SW480 (cell line): ENCODE measurements at regions not wholly inside any gene's neighbourhood (a gene's known extent, or its start where the extent isn't known, plus 50 kb on each side); places are given as distances from the start of the nearest gene placed in this dataset.
A peak's percentile ranks its signal among the peaks of the same experiment; 100 is the strongest.

Source experiments
- DNase-seq: peaks from one replicate; pipeline ENCODE4 v3.0.0-alpha.2; 2016; ENCODE audit warnings: low spot score

DNA sequence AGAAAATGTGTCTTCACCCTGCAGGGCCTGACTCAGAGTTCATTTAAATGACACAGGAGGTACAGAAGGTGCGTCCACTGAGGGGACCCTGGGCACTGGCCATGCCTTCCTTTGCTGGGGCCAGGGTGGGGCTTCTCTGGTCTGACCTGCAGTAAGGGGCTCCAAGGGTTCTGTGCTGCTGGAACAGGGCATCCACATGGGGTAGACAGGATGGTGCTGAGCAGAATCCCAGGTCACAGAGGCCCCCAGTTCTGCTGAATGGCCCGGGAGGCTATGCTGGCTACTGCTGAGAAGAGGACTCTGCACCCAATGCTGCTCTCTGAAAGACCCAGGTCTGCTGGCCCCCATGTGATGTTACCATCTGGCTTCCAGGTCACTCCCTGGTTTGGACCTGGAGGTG, 150.4 kb upstream of the GGTLC1 start:
- no peak for DNase-seq

DNA sequence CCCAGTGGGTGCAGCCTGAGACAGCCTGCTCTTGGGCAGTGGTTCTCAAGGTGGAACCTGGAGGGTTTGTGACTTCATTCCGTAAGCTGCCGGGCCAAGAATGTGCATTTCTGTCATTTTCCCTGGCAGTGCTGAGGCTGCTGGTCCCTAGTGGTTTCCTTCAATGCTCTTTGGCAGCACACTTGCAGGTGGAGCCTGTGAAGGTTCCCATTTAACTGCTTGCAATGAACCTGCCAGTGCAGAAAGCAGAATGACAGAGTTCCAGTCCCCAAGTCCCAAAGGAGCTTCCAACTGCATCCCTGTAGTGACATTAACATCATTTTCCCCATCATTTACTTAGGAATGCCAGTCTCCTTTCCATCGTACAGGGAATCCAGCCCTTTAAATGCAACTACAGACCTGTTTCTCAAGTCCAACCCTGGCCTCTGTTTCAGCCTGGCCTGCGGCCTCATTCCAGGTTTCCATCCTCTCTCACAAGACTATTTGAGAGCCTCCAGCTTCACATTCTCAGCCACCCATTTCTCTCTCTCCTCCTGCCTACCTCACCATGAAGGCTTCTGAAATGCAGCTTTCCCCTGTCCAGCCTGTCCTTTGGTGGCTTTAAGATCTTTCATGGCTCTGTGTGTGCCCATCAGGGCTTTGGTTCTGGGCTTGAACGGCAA, 149.7 kb upstream of the GGTLC1 start:
- DNase-seq = no peak

DNA sequence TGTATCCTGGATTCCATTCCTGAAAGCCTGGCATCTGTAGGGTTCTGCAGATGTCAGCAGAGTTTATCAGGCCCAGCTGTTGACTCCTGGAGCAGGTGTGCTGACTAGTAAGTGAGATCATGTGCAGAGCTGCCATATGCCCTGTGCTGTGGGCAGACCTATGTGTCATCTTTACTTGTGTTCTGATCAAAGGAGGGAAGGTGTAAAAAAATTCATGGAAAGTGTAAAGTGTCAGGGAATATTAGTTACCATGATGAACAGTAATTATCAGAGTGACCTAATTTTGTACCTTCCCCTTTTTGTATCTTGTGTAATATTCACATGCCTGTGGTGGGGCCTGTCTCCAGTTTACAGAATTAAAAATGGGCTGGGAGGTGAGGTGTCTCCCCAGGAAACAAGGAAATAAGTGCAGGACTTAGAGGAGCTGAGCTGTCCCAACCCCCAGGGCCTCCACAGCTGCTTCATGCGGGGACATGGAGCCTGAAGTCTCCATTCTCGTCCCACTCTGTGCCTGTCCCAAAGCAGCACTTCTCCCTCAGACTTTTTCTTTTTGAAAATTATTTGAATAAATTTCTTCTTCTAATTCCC, 148.2 kb upstream of the GGTLC1 start:
- DNase-seq = peak; percentile 27

DNA sequence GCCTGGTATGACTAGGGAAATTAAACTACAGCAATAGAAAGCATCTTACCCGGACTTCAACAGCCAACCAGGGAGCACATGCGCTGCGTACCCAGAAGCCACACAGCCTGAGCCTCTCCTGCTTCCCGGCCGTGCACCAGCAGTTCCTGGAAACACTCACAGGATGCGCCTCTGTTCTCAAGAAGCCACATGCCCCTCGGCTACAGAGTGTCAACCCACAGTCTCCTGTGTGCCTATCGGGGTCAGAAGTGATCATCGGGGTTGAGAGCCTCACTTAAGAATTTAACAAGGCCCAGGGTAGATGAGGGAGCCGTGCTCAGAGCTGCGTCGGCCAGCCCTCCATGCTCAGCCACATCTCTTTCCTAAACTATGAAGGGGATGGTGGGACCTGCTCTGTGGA, 147.2 kb upstream of the GGTLC1 start:
- no peak for DNase-seq

DNA sequence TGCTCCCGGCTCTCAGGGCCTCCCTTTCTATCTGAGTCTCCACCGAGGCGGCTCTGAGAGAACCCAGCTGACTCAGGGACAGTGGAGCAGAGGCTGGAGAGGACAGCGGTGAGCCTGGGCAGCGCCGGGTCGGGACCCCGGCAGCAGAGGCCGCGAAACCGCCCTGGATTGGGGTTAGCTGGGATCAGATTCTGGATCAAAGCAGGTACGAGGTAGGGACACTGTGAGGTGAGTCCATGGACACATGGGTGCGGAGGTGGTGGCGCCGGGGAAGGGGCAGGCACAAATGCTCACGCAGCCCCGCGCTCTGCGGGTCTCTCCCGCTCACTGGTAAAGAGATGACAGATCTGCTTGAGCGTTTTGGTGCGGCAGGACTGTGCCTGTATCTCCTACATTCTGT, 146.4 kb upstream of the GGTLC1 start:
- no peak for DNase-seq

DNA sequence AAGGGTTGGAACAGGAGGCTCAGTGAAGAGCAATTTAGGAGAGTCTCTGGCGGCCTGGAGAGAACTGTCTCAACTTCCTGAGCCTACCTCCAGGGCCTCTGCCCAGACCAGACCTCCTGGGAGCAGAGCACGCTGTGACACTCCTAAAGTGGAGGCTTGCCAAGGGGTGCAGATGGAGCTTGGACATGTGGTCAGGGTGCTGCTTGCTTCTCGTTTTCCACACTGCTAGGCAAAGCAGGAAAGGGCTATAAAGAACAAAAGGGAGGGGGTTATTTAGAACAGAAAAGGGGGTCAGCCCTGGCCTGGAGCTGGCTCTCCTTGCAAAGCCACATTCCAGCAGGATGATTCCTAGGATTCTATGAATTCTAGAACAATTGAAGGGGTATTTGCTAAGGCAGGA, 145.7 kb upstream of the GGTLC1 start:
- no peak for DNase-seq

DNA sequence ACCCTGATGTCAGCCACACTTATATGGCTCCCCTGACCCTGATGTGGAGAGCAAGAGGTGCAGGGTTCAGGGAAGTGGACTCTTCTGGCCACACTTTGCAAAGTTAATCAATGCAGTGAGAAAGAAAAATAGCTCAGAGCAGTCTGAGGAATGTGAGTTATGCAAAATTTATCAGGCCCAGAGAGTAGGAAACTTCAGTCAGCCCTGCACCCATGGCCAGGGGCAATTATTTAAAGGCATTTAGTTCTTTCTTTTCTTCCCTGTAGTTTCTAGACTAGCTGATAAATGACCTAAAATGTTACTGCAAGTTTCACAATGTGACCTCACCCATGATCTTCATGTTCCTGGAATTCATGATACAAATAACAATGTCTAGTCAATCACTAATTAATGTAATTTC, 143.7 kb upstream of the GGTLC1 start:
- no peak for DNase-seq

DNA sequence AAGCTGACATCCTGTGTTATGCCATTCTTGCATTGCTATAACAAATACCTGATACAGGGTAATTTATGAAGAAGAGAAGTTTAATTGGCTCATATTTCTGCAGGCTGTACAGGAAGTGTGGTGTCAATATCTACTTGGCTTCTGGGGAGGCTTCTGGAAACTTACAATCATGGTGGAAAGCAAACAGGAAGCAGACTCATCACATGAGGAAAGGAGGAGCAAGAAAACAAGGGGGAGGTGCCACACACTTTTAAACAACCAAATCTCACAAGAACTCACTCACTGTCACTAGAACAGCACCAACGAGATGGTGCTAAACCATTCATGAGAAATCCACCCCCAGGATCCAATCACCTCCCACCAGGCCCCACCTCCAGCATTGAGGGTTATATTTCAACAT, 143.1 kb upstream of the GGTLC1 start:
- DNase-seq = no peak

DNA sequence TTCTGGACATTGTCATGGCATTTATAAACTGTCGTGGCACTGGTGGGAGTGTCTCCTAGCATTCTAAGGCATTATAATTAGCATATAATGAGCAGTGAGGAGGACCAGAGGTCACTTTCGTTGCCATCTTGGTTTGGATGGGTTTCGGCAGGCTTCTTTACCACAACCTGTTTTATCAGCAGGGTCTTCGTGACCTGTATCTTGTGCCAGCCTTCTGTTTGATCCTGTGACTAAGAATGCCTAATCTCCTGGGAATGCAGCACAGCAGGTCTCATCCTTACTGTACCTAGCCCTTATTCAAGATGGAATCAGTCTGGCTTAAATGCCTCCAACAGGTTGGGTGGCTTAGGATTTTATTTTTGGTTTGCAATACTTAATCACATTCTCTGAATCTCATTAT, 142.7 kb upstream of the GGTLC1 start:
- DNase-seq = no peak

DNA sequence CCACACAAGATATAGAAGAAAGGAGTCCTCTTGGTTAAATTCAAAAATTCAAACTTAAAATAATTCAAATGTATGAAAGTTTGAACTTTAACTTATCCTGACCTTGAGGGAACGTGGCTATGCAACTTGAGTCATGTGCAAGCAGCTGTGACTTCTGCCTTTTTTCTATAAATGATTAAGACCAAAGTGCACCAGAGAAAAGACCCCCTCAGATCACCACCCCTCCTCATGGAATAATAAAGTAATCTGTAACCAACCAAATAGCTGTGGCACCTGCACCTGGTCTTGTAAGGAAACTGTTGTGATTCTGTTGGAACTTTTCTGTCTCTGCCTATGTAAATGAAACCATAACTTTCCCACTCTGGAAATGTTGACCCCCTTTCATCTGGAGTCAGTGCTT, 141.1 kb upstream of the GGTLC1 start:
- DNase-seq = no peak

DNA sequence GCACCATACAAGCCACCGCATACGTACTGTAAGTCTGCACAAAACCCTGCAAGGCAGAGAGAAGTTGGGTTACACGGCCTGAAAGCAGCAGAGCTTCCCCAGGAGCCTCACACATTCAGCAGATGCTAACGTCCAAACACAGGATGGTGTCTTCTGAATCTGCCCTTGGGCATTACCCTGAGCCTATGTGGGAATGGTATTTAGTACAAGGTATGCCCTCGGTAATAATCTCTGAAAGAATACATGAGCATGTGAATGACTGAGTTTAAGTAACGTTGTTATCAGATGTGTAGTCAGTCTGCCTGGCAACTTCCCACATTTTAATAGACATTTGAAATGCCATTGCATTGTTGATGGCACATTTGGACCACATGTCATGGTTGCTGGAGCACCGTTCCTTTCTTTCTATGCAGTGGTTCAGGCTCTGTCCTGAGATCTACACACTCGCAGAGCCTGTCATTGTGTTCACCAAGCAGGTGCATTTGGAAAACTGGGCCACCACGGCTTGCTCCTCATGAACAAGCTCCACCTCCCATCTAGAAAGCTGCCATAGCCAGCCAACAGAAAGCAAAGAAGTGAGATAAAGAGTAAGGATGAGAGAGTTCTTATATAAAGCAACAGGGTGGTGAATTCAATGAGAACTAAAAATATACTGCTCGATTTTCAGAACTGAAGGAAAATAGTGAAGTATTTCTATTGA, 136.5 kb upstream of the GGTLC1 start:
- DNase-seq = no peak

DNA sequence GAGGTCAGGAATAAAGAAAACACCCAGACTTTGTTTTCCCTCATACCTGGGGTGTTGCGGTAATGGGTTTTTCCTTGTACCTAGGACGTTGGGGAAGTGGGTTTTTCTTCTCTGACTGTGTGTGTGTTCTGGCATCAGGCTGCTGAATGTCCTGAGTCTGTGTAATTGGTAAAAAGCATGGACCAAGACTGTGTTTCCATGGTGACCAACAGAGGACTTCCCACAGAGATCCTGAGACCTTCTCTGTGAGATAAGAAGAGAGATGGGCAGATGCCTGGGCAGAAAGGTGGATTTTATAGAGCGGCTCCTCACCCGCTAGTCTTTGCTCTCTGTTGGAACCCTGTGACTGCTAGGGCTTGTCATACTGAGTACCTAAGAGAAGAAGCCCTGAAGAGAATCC, 135.4 kb upstream of the GGTLC1 start:
- DNase-seq = no peak

DNA sequence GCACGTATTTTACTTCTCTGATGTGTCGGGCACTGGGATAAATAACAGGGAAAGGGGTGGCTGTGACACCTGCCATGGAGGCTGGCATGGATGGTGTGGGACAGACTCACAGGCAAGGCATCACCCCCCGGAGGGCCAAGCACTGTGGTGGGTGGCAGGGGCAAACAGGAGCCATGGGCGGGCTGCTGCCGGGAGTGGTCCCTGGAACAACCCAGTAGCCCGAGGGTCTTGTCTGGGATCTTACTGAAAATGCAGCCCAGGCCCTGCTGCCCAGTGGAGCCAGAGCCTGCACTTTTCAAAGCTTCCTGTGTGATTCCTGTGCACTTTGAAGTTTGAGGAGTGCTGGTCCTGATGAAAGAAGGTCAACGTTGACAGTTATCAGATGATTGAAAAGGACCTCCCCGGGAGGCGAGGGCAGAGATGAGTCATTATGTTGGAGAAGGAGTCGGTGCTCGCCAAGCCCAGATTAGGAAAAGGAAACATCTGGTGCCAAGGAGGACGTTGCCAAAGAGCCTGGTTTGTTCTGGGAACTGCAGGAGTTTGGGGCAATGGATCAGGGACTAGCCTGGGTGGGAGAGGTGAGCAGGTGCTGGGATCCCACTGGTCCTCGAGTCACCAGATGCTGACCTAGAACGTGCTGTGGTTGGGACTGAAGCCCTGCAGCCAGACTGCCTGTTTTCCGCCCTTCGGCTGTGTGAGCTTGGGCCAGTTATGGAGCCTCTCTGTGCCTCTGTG, 130.0 kb upstream of the GGTLC1 start:
- DNase-seq = peak; percentile 72

DNA sequence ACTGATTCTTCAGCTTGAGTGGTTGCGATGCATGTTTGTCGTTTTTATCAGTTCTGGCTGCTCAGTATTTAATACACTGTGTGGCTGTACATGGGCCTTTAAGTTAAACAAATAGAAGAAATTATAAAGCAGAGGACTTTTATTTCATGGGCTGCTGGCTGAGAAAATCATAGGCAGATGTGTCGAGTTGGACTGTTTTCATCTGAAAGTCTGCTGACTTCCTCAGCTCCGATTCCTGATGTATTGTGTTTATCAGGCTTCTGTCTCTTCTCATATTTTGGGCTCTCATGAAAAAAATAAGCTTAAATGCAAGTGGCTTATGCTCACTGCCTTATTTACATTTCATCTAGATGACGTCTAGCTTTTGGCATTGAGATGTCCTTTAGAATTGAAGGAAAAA, 129.5 kb upstream of the GGTLC1 start:
- DNase-seq = no peak

DNA sequence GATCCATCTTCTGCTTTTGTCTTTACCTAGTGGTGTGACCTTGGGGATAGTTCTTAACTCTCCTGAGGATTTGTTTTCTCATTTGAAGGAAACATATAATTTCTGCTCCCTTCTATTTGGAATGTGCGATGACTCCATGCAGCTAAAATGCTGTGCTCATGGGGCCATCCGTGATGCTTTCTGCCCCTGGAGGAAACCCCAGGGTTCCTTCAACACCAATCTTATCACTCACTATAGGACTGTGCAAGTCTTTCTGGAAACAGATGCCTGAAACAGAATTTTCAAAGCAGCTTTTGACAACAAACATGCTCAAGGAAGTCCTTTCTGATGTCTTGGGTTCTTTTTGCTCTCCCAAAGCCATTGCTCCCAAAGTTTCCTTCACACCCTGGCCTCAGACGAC, 128.8 kb upstream of the GGTLC1 start:
- no peak for DNase-seq

DNA sequence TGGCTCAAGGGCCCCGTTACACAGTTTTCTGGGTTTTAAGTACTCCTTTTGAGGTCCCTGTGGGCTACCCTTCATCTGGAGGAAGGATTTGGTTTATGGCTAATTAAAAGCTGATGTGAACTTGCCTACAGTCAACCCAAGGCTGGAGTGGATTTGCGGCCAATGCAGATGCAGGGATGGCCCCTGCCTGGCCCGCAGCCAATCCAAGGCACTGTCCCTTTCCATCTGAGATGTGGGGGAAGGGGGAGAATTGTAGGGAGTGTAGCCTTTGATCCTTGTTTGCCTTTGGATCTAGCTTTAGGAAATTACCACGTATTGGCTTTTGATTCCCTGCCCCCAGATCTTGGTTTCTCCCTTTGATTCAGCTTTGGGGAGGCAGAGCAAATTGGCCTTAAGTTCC, 128.0 kb upstream of the GGTLC1 start:
- peak; percentile 62 for DNase-seq

DNA sequence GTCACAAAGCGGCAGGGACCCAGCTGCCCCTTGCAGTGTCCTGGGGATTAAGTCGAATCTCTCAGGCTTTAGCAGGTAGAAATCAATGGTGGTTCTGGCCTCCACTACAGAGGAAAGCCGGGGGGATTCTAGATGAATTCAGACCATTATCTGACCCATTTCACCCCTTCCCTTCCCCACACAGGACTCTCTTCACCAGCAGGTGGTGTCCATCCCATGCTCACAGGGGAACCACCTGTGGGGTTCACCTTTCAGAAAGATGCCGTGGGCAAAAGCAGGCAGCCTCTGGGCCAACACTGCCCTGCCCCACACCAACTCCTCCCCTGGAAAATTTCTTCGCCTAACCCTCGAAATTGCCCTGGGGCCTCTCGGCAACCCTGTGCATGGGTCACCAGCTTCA, 123.8 kb upstream of the GGTLC1 start:
- no peak for DNase-seq

DNA sequence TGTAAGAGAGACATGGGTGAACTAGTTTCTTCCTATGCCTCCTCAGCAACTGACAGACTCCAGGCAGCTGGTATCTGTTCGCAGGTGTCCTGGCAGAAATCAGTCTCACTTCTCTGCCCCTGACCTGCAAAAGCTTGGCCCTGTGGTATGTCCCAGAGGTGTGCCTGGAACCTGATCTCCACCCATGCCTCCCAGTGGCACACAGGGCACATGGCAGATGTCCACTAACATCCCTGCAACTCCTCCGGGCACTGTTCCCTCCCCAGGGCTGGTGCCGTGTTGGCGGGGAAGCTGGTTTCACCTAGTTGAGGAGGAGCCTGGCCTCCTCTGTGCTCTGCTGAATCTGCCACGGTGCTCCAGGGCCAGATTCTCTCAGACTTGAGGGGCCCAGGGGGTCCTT, 123.3 kb upstream of the GGTLC1 start:
- no peak for DNase-seq

DNA sequence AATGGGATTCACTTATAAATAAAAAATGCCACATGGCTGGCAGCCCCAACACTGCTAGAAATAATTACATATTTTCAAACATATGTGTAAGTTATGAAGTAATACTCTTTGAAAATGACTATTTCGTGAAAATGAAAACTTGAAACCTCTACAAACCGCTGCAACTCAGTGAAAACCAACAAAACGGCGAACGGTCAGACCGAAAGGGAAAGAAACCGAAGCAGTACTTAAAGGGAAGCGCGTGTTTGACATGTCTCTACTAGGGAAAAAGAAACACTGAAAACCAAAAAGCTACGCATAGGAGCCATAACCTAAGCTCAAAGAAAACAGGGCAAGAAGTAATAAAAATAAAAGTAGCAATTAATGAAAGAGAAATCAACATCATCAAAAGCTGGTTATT, 121.0 kb upstream of the GGTLC1 start:
- no peak for DNase-seq

DNA sequence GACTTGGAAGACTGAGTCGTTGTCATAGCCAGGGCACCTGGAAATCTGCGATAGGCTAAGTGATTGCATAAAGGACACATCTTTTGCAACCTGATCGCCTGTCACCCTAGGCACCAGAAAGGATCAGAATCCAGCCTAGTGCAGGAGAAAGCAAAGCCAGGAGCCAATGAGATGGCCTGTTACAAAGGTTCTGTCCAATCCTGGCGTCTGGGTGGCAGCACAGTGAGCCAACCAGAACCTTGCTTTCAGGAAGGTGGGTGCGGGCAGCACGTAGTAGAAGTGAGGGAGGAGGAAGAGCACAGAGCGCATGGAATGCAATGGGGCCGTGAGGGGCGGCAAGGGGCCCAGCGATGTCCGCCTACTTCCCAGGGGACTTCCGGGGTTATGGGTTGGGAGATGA, 120.4 kb upstream of the GGTLC1 start:
- no peak for DNase-seq

DNA sequence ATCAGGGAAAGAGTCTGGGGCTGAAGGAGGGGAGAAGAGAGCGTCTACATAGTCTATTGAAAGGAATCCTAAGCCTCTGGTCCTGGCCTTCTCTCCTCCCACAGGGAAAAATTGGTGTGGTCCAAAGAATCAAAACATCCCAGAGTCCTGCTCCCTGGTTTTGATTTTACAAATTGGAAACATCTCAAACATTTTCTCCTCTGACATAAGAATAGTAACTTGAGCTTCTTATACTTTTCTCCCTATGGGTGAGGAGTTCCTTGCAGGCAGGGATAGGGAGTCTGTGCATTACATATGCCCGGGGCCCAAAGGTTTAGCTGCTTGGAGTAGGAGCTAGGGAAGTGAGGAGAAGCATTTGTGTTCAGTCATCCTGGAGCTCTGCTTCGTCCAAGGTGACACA, 120.0 kb upstream of the GGTLC1 start:
- DNase-seq = no peak

DNA sequence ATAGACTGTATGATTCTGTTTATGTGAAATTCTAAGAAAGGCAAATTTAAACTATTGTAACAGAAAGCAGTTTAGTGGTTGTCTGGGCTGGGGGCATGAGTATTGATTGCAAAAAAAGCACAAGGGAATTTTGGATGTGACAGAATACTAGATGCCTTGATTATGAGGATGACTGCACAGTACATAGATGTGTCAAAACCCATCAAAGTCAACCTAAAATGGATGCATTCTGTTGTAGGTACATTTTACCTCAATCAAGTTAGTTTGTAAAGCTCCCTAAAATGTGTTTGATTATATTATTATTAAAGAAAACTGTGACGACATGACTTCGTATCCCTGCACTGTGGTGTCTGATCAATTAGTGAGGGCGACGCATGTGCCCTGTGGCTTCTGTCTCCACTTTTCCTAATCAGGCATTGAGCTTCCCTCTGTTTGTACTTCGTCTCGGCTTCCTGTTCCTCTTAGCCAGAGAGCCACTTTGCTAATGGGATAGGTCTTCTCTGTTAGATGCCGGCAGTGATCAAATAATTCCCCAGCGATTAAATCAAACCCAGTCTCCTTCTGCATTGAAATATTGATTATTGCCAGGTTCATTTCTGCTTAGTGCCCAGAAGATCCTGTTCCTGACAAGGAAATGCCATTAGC, 118.3 kb upstream of the GGTLC1 start:
- no peak for DNase-seq
